ENCODE measurements at regions not wholly inside any gene's neighbourhood (a gene's known extent, or its start where the extent isn't known, plus 50 kb on each side); places are given as distances from the start of the nearest gene placed in this dataset.

DNA sequence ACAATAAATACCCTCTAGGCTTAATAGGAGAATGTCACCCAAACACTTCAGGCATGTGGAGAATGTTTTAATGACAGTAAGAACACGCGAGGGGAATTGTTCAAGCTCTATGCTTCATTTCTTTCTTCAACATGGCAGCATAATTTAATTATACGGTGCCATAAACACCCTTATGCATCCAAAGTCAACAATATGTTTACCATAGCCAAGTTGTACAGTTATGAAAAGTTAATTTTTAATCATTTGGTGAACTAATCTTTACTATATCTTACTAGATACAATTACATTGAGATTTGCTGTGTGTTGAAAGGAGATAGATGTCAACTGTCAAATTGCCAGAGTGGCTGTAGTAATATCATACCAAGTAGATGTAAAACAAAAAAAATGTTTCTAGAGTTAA, 185.9 kb upstream of the NBEA start:
- Histone ChIP-seq H3K9me3 (ENCODE audit: control insufficient read depth, low read length) (no peaks in the 10 kb centered on the region), H3K27ac (ENCODE audit: low read depth, low read length, severe bottlenecking) (no peak overlapping the region), H3K4me1 (ENCODE audit: control insufficient read depth, insufficient read depth, low read length, poor library complexity, severe bottlenecking) (no peaks in the 10 kb centered on the region), H3K4me3 (ENCODE audit: extremely low read depth, insufficient read depth, low read length, poor library complexity, severe bottlenecking) (no peak overlapping the region), H3K36me3 (ENCODE audit: control insufficient read depth, insufficient read depth, low read length) (no peaks in the 10 kb centered on the region)
- 83% methylated on average over 3 of the region's 3 CpGs; no CpG with 5 or more reads in 1 of the 2 experiments for WGBS, 2 experiments (ENCODE audit: insufficient coverage in 2 of 2)

DNA sequence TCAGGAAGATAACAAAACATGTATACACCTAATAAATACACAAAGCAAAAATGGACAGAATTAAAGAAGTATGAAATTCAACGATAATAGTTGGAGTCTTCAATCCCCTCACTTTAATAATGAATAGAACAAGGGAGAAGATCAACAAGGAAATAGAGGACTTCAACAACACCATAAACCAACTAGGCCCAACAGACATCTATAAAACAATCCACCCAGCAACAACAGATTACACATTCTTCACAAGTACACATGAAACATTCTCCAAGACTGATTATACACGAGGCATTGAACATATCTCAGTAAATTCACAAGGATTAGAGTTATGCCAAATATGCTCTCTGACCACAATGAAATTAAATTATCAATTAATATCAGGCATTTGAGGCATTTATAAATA, 185.5 kb upstream of the NBEA start:
- WGBS, 2 experiments (ENCODE audit: insufficient coverage in 2 of 2), result no CpG with 5 or more reads among the region's 2 CpGs
- Histone ChIP-seq H3K27ac (ENCODE audit: low read depth, low read length, severe bottlenecking) (no peak overlapping the region), H3K4me1 (ENCODE audit: control insufficient read depth, insufficient read depth, low read length, poor library complexity, severe bottlenecking) (no peaks in the 10 kb centered on the region), H3K36me3 (ENCODE audit: control insufficient read depth, insufficient read depth, low read length) (no peaks in the 10 kb centered on the region), H3K9me3 (ENCODE audit: control insufficient read depth, low read length) (no peaks in the 10 kb centered on the region), H3K4me3 (ENCODE audit: extremely low read depth, insufficient read depth, low read length, poor library complexity, severe bottlenecking) (no peak overlapping the region)

- H3K4me1 ChIP-seq (ENCODE audit: control insufficient read depth, insufficient read depth, low read length, poor library complexity, severe bottlenecking), result no peaks in the 10 kb centered on the region
- no peaks in the 10 kb centered on the region for H3K36me3 ChIP-seq (ENCODE audit: control insufficient read depth, insufficient read depth, low read length)
- H3K4me3 ChIP-seq (ENCODE audit: extremely low read depth, insufficient read depth, low read length, poor library complexity, severe bottlenecking), result no peak overlapping the region
- no CpG with 5 or more reads among the region's 2 CpGs for WGBS, 2 experiments (ENCODE audit: insufficient coverage in 2 of 2)
- no peaks in the 10 kb centered on the region for H3K9me3 ChIP-seq (ENCODE audit: control insufficient read depth, low read length)
- H3K27ac ChIP-seq (ENCODE audit: low read depth, low read length, severe bottlenecking), result no peak overlapping the region
Measured at GRCh38 chr13:34757441-34757840, 184.6 kb upstream of the NBEA start.

GRCh38 chr13:34758628-34759027, 183.4 kb upstream of the NBEA start:
- H3K4me3 ChIP-seq (ENCODE audit: extremely low read depth, insufficient read depth, low read length, poor library complexity, severe bottlenecking), result no peak overlapping the region
- H3K9me3 ChIP-seq (ENCODE audit: control insufficient read depth, low read length), result no peaks in the 10 kb centered on the region
- H3K4me1 ChIP-seq (ENCODE audit: control insufficient read depth, insufficient read depth, low read length, poor library complexity, severe bottlenecking), result no peaks in the 10 kb centered on the region
- H3K36me3 ChIP-seq (ENCODE audit: control insufficient read depth, insufficient read depth, low read length), result no peaks in the 10 kb centered on the region
- H3K27ac ChIP-seq (ENCODE audit: low read depth, low read length, severe bottlenecking), result no peak overlapping the region
- no CpG with 5 or more reads among the region's 2 CpGs for WGBS, 2 experiments (ENCODE audit: insufficient coverage in 2 of 2)

GRCh38 chr13:34762312-34762711, 179.8 kb upstream of the NBEA start:
- WGBS, 2 experiments (ENCODE audit: insufficient coverage in 2 of 2), result no CpG with 5 or more reads among the region's 2 CpGs
- H3K4me3 ChIP-seq (ENCODE audit: extremely low read depth, insufficient read depth, low read length, poor library complexity, severe bottlenecking), result no peak overlapping the region
- H3K9me3 ChIP-seq (ENCODE audit: control insufficient read depth, low read length), result no peaks in the 10 kb centered on the region
- H3K4me1 ChIP-seq (ENCODE audit: control insufficient read depth, insufficient read depth, low read length, poor library complexity, severe bottlenecking), result no peaks in the 10 kb centered on the region
- no peaks in the 10 kb centered on the region for H3K36me3 ChIP-seq (ENCODE audit: control insufficient read depth, insufficient read depth, low read length)
- no peak overlapping the region for H3K27ac ChIP-seq (ENCODE audit: low read depth, low read length, severe bottlenecking)

DNA sequence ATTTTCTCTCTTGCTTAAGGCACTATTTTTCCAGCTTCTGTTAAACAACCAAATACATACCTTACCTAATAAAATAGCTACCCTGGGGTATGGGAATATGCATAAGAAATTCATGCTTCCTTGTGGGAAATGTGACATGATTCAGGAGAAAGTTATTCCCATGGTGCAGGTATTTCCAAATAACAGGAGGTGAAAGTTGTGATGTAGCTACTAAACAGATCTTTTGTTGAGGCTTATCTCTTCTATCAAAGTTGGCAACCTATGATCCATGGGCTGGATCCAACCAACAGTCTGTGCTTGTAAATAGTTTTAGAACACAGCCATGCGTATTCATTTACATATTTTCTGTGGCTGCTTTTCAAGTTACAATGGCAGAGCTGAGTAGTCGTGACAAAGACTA, 177.8 kb upstream of the NBEA start:
- Histone ChIP-seq H3K4me3 (ENCODE audit: extremely low read depth, insufficient read depth, low read length, poor library complexity, severe bottlenecking) (no peak overlapping the region), H3K27ac (ENCODE audit: low read depth, low read length, severe bottlenecking) (no peak overlapping the region), H3K4me1 (ENCODE audit: control insufficient read depth, insufficient read depth, low read length, poor library complexity, severe bottlenecking) (no peaks in the 10 kb centered on the region), H3K36me3 (ENCODE audit: control insufficient read depth, insufficient read depth, low read length) (no peaks in the 10 kb centered on the region), H3K9me3 (ENCODE audit: control insufficient read depth, low read length) (no peaks in the 10 kb centered on the region)
- 92 to 96% methylated on average over 2 of the region's 2 CpGs for WGBS, 2 experiments (ENCODE audit: insufficient coverage in 2 of 2)

- no peak overlapping the region for H3K27ac ChIP-seq (ENCODE audit: low read depth, low read length, severe bottlenecking)
- no peaks in the 10 kb centered on the region for H3K4me1 ChIP-seq (ENCODE audit: control insufficient read depth, insufficient read depth, low read length, poor library complexity, severe bottlenecking)
- H3K9me3 ChIP-seq (ENCODE audit: control insufficient read depth, low read length), result no peaks in the 10 kb centered on the region
- no peak overlapping the region for H3K4me3 ChIP-seq (ENCODE audit: extremely low read depth, insufficient read depth, low read length, poor library complexity, severe bottlenecking)
- 83 to 88% methylated on average over 1 to 5 of the region's 6 CpGs for WGBS, 2 experiments (ENCODE audit: insufficient coverage in 2 of 2)
- H3K36me3 ChIP-seq (ENCODE audit: control insufficient read depth, insufficient read depth, low read length), result no peaks in the 10 kb centered on the region
Measured at GRCh38 chr13:34765446-34766180, 176.5 kb upstream of the NBEA start.

- Histone ChIP-seq H3K4me3 (ENCODE audit: extremely low read depth, insufficient read depth, low read length, poor library complexity, severe bottlenecking) (no peak overlapping the region), H3K27ac (ENCODE audit: low read depth, low read length, severe bottlenecking) (no peak overlapping the region), H3K36me3 (ENCODE audit: control insufficient read depth, insufficient read depth, low read length) (no peaks in the 10 kb centered on the region), H3K4me1 (ENCODE audit: control insufficient read depth, insufficient read depth, low read length, poor library complexity, severe bottlenecking) (no peaks in the 10 kb centered on the region), H3K9me3 (ENCODE audit: control insufficient read depth, low read length) (no peaks in the 10 kb centered on the region)
- WGBS, 2 experiments (ENCODE audit: insufficient coverage in 2 of 2), result 100% methylated on average over 1 of the region's 1 CpG
Measured at GRCh38 chr13:34767778-34768177, 174.3 kb upstream of the NBEA start.

DNA sequence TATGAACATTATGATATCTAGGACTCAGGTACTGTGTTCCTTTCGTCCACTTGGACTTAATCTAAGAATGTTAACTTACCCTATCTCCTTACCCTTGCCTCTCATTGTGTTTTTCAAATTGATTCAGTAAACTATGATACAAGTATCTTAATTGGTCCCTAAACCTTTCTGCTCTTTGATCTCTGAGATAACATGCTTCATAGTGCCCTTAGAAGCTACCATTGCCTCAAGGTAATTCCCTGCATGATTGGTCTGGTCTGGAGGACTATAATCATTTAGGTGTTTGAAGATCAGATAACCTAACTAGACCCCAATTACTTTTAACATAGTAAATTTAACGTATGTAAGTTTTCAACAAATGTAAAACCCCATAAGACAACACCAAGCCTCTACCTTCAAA, 169.9 kb upstream of the NBEA start:
- H3K4me3 ChIP-seq (ENCODE audit: extremely low read depth, insufficient read depth, low read length, poor library complexity, severe bottlenecking), result no peak overlapping the region
- H3K27ac ChIP-seq (ENCODE audit: low read depth, low read length, severe bottlenecking), result no peak overlapping the region
- no peaks in the 10 kb centered on the region for H3K4me1 ChIP-seq (ENCODE audit: control insufficient read depth, insufficient read depth, low read length, poor library complexity, severe bottlenecking)
- no peaks in the 10 kb centered on the region for H3K36me3 ChIP-seq (ENCODE audit: control insufficient read depth, insufficient read depth, low read length)
- no CpG with 5 or more reads among the region's 2 CpGs for WGBS, 2 experiments (ENCODE audit: insufficient coverage in 2 of 2)
- H3K9me3 ChIP-seq (ENCODE audit: control insufficient read depth, low read length), result no peaks in the 10 kb centered on the region

- no peak overlapping the region for H3K27ac ChIP-seq (ENCODE audit: low read depth, low read length, severe bottlenecking)
- no peaks in the 10 kb centered on the region for H3K9me3 ChIP-seq (ENCODE audit: control insufficient read depth, low read length)
- 94 to 100% methylated on average over 2 of the region's 3 CpGs for WGBS, 2 experiments (ENCODE audit: insufficient coverage in 2 of 2)
- H3K4me1 ChIP-seq (ENCODE audit: control insufficient read depth, insufficient read depth, low read length, poor library complexity, severe bottlenecking), result no peaks in the 10 kb centered on the region
- no peaks in the 10 kb centered on the region for H3K36me3 ChIP-seq (ENCODE audit: control insufficient read depth, insufficient read depth, low read length)
- H3K4me3 ChIP-seq (ENCODE audit: extremely low read depth, insufficient read depth, low read length, poor library complexity, severe bottlenecking), result no peak overlapping the region
Measured at GRCh38 chr13:34772881-34773280, 169.2 kb upstream of the NBEA start.

DNA sequence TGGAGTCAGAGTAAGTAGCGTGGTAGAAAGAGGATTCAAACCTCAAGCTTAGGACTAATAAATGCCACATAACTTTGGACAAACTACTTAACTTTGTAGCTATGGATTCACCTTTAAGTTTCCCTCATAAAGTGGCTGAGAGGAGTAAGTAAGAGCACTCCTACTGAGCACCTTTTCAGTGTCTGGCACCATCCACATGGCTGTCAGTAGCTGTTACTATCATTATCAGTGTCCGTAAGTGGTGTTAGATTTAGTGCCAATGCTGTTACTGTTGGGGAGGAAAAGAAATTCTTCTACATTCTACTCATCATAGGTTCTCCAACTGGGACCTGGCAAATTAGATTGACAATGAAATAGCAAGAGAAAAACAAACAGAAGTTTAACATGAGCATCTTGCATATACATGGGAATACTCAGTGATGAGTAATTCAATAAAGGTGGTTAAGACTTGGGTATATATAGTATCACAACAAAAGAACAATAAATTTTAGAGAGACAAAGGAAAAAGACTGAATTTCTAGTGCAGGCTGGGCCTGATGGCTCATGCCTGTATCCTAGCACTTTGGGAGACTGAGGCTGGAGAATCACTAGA, 165.6 kb upstream of the NBEA start:
- Histone ChIP-seq H3K27ac (ENCODE audit: low read depth, low read length, severe bottlenecking) (no peak overlapping the region), H3K4me3 (ENCODE audit: extremely low read depth, insufficient read depth, low read length, poor library complexity, severe bottlenecking) (no peak overlapping the region), H3K9me3 (ENCODE audit: control insufficient read depth, low read length) (no peaks in the 10 kb centered on the region), H3K36me3 (ENCODE audit: control insufficient read depth, insufficient read depth, low read length) (no peaks in the 10 kb centered on the region), H3K4me1 (ENCODE audit: control insufficient read depth, insufficient read depth, low read length, poor library complexity, severe bottlenecking) (no peaks in the 10 kb centered on the region)
- WGBS, 2 experiments (ENCODE audit: insufficient coverage in 2 of 2), result no CpG with 5 or more reads among the region's 2 CpGs
